Putamen (tissue), 1 donor: ENCODE measurements at regions not wholly inside any gene's neighbourhood (a gene's known extent, or its start where the extent isn't known, plus 50 kb on each side); places are given as distances from the start of the nearest gene placed in this dataset.
A peak's percentile ranks its signal among the peaks of the same experiment; 100 is the strongest.

Source experiments
- DNase-seq: peaks from one replicate; pipeline ENCODE4 v3.0.0-alpha.2; 2016; ENCODE audit warnings: low spot score

- DNase-seq = no peak
Measured at GRCh38 chr14:36083317-36083716, 93.2 kb downstream of the PTCSC3 start.

DNA sequence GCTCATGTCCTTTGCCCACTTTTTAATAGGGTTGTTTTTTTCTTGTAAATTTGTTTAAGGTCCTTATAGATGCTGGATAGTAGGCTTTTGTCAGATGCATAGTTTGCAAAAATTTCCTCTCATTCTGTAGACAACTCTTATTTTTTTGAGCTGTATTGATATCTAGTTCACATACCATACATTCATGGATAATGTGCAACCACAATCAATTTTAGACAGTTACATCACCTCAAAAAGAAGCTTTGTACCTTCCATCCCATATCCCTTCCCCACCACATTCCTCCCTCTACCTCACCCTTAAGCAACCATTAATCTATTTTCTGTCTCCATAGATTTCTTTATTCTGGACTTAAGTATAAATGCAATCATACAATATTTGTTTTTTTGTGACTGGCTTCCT, 98.4 kb downstream of the PTCSC3 start:
- DNase-seq = no peak

- DNase-seq = no peak
Measured at GRCh38 chr14:36076197-36076596, 100.3 kb downstream of the PTCSC3 start.

- DNase-seq = no peak
Measured at GRCh38 chr14:36075203-36075602, 101.3 kb downstream of the PTCSC3 start.

DNA sequence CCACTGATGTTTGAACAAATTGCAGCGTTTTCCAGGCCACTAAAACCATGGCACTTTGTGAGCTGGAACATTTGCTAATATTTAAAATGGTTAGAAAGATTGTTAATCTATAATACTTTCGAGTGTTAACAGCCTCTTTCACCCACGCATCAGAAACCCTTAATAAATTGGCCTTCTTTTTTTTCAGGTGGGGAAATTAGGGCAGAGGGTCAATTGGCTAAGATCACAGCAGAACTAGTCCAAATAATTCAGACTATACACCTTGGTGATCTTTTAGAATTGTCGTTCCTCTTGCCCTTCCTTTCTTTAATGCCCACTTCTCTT, 105.8 kb downstream of the PTCSC3 start:
- no peak for DNase-seq

DNA sequence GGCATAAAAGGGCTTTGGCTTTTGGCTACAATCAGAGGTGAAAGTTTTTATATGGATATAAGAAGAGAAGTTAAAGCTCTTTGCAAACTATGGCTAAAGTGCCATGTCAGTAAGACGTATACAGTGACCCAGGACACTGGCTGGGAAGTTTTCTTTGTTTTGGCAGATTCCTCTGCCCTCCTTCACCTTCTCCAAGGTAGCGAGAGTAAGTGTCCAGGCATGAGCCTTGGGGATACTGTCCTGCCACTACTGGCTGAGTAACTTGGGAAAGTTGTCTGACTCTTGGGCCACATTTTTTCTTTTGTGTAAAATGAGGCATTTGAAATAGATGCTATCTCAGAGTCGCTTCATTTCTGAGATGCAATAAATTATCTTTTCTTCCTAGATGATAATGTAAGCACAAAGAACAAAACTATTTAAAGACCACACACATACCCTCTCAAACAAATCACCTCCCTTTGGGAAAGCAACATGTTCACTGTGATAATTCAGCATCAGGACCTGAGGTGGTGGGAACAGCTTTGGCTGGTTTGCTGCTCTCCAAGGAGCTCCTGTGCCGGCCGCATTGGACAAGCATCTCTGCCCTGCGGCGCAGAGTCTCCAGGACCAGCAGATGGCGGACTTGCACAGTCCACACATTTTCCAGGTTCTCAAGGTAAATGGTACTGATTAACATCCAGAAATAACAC, 106.3 kb downstream of the PTCSC3 start:
- peak; percentile 49 for DNase-seq

- DNase-seq = peak; percentile 54
Measured at GRCh38 chr14:36069535-36069900, 107.0 kb downstream of the PTCSC3 start.

DNA sequence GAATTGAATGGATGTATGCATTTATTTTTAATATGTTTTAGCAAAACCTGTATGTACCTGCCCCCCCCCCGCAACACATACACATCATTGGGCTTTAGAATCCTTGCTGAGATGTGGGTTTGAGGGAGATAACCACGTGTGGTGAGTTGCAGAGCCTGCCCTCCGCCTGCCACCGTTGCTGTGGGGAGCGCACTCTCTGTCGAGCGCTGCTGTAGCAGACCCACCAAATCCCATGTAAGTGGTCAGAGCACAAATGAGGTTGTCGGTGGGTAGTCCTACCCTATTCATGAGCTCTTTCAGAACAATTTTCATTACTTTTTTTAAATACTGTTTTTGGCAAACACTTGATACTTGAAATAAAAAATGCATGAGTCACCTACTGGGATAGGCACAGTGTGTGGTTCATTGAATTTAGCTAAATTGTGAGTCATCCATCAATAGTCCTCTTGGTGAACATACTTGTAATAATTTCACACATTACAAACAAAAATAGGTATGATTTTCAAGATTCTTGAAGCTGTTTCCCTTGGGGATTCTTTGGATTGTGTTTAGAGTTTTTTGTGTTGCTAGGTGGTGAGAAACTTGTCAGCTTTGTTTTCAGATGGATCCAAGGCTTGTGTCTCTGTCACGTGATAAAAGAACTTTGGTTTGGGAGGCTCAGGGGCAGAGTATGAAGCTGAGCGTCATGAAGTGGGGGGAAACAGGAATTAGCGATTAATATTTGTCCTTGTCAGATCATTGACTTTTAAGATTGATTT, 107.6 kb downstream of the PTCSC3 start:
- no peak for DNase-seq

DNA sequence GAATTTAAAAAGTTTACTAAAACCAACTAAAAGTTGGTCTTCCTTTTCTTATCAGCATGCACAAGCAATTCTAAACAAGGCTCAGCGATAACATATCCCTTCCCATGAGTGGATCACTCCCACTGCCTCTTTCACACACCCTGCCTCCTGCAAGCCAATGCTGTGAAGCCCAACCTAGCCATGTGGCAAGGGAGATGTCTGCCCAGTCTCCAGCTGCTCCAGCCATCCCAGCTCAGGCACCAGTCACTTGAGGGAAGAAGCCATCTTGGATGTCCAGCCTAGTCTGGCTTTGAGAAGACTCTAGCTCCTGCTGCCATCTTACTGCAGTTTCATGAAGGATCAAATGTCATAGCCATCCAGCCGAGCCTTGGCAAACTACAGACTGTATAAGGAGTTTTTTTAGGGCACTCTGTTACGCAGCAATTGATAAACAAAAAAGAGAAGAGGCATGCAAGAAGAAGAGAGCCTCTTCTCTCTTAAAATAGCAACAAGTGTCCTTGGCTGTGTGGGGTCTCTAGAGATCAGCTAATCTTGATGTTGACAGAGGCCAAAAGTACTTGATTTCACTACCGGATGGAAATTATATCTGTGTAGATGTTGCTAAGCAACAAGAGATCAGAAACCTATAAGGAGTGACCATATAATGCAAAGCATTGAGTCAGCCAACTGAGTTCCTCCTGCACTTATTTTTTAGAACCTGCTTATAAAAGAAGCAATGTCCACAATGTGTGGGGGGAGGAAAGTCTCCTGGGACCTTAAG, 108.9 kb downstream of the PTCSC3 start:
- no peak for DNase-seq

- no peak for DNase-seq
Measured at GRCh38 chr14:36066636-36067035, 109.9 kb downstream of the PTCSC3 start.

- no peak for DNase-seq
Measured at GRCh38 chr14:36065831-36066230, 110.7 kb downstream of the PTCSC3 start.

- no peak for DNase-seq
Measured at GRCh38 chr14:36059531-36059930, 117.0 kb downstream of the PTCSC3 start.

- no peak for DNase-seq
Measured at GRCh38 chr14:36057452-36058116, 118.9 kb downstream of the PTCSC3 start.

DNA sequence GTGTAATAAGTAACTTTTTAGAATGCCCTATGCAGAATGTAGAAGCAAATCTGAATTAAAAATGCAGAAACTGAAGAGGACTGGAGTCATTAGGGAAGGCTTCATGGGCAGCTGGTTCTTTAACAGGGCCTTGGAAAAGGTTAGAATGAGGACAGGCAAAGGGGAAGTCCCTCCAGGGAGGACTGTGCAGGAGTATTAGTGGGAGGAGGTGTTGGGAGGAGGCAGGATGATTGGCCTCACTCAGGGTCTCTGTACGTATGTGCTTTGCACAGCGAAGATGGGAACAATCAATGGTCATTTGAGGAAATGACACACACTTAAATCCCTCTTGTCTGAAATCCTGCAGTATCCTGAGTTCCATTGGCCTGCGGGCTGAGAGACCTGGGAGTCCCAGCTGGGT, 119.7 kb downstream of the PTCSC3 start:
- no peak for DNase-seq

GRCh38 chr14:36055681-36056225, 120.8 kb downstream of the PTCSC3 start:
- no peak for DNase-seq

DNA sequence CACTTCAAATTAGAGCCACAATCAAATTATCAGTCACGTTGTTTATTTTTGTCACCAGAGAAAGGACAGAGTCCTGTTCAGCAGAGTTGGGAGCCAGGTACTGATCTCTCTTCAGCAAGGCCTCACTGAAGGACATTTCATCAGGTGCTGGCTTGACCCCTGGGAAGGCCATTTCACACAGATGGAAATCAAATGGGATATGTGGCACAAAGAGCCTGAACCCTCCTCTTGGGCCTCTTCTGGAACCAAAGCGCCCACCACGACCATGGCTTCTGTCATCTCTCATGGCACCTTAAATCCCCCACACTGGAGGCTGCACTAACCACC, 121.5 kb downstream of the PTCSC3 start:
- DNase-seq = no peak

DNA sequence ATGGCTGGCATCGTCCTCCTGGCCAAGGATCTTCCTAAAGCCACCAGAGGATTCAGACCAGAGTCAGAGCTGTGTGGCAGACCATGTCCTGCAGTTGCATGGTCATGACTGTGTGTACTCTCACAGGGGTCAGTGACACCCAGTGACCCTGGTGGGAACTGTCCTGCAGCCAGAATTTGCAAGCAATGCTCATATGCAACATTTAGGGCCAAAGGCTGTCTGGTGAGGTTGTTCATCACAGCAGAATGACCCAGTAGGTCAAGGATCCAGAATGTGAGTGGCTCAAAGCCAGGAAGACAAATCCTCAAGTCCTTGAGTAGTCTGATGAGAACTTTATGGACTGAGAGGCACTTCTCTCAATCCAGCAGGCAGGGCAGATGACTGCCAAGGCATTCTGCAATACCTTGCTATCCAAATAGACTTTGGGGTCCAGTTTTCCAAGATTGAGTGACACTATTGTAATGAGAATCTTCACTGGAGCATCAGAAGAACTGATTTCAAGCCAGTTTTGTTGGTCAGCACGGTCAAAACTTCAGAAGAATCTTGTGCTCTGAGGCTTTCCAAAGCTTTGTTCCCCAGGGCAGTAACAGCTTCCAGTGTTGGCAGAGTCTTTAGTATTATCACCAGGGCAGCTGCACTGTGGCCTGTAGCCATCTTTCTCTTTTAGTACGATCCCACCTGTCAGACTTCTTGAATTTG, 122.0 kb downstream of the PTCSC3 start:
- no peak for DNase-seq

DNA sequence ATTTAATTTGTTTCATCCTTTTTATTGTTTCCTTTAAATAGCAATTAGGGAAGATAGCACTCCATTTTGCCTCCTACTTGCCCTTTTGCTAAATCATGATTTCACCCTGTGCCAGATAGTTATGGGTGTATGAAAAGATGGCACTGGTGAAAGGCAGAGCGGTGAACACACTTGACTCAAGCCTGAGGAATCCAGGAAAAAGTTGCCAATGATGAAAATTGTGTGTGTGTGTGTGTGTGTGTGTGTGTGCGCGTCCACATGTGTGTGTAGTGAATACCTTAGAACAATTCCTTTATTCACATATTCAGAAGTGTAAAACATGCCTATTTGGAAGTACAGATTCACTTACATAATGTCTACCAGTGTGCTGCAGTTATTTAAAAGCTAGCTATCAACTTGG, 123.8 kb downstream of the PTCSC3 start:
- no peak for DNase-seq

DNA sequence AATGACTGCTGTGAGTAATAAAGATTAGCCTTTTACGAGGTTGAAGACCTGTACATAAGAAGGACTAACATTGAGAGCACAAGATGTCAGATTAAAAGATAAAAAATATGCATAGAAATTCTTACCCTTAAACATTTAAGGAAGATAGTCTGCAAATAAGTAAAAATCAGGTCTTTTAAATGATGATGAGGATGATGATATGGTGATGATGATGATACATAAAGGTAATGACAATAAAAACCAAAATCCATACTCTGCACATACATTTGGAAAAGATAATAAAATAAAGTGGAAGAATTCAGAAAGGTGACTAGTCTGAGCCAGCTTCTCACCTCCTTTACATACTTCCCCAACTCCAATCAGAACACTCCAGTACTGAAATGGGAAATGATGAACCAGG, 124.5 kb downstream of the PTCSC3 start:
- no peak for DNase-seq

GRCh38 chr14:36048667-36049066, 127.9 kb downstream of the PTCSC3 start:
- DNase-seq = no peak

DNA sequence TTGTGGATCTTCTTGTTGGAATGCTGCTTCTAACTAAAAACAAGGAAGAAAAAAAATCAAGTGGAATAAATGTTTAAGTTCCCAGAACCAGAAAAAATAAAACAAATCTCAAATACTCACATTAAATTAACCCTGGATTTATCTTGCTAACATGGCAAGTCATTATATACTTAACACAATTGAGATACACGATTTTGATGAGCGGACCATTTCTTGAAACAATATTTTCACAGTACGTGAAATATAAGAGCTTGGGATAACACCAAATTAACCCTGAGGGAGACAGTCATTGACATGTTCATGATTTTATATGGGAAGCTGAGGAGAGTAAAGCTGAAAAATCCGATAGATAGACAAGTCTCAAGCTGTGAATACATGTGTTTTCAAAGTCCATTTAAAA, 128.6 kb downstream of the PTCSC3 start:
- DNase-seq = no peak

- DNase-seq = no peak
Measured at GRCh38 chr14:36035675-36036074, 140.8 kb downstream of the PTCSC3 start.
